Esophagus muscularis mucosa (tissue), 4 donors: ENCODE measurements at regions not wholly inside any gene's neighbourhood (a gene's known extent, or its start where the extent isn't known, plus 50 kb on each side); places are given as distances from the start of the nearest gene placed in this dataset.

ENCODE experiments used
- CTCF ChIP-seq, 3 experiments: fragments of 200-600 bp in 2 of 3; fragments of 450-650 bp in 1 of 3; sonication (generic) in 2 of 3; IDR thresholded peaks; one replicate each; pipeline ENCODE4 v1.5.1; 2017 to 2019; ENCODE audit warnings: antibody characterized with exemption in 3 of 3, mild to moderate bottlenecking in 2 of 3, moderate library complexity in 1 of 3
- EP300 ChIP-seq: sonication (generic); formaldehyde crosslinking; IDR thresholded peaks from one replicate; pipeline ENCODE4 v1.6.1; 2017; ENCODE audit warnings: antibody characterized with exemption
- POLR2AphosphoS5 ChIP-seq, 2 donors: sonication (generic); formaldehyde crosslinking; IDR thresholded peaks; one replicate each; pipeline ENCODE4 v1.6.1; 2017; ENCODE audit warnings: antibody characterized with exemption in 2 of 2

GRCh38 chr10:65292551-65292950 lies 1633.3 kb upstream of the LRRTM3 start:
- no peak for TF ChIP-seq EP300
- no peak for TF ChIP-seq CTCF (IDR thresholded peaks at IDR 0.05)
- no peak for TF ChIP-seq POLR2AphosphoS5 (IDR thresholded peaks at IDR 0.05)
